ENCODE measurements at regions not wholly inside any gene's neighbourhood (a gene's known extent, or its start where the extent isn't known, plus 50 kb on each side); places are given as distances from the start of the nearest gene placed in this dataset.
"Not testable (repeated sequence)": the region's sequence is repeated elsewhere in the genome, so short reads cannot be mapped to it uniquely, and the experiment has no call there.

GRCh38 chr3:106518516-106518915 is 649.7 kb upstream of the CBLB start:
- DNase-seq (ENCODE audit: low read depth, low spot score), result no peak
- Histone ChIP-seq H3K4me3 (ENCODE audit: low read depth, low read length) (no peak overlapping the region), H3K9me3 (ENCODE audit: control insufficient read depth, insufficient read depth, low read length) (no peaks in the 10 kb centered on the region), H3K27me3 (ENCODE audit: control insufficient read depth, insufficient read depth, low read length) (no peaks in the 10 kb centered on the region), H3K27ac (ENCODE audit: low read depth, low read length) (no peak overlapping the region)
- CTCF ChIA-PET, result interaction anchor here (0.9 to 1.1 kb wide), 2 partner anchors 546 to 600 kb away, joined by 3 read pairs; no protein-coding TSS in a partner anchor
- POLR2A ChIA-PET, result no interaction called here
- TF ChIP-seq CTCF (IDR thresholded peaks at IDR 0.05; ENCODE audit: low read depth, low read length), result no peak

- ChIA-PET POLR2A (no interaction called here), CTCF (no interaction called here)
- Histone ChIP-seq H3K27me3 (ENCODE audit: control insufficient read depth, insufficient read depth, low read length) (no peaks in the 10 kb centered on the region), H3K27ac (ENCODE audit: low read depth, low read length) (no peak overlapping the region), H3K9me3 (ENCODE audit: control insufficient read depth, insufficient read depth, low read length) (no peaks in the 10 kb centered on the region), H3K4me3 (ENCODE audit: low read depth, low read length) (no peak overlapping the region)
- no peak for TF ChIP-seq CTCF (IDR thresholded peaks at IDR 0.05; ENCODE audit: low read depth, low read length)
- DNase-seq (ENCODE audit: low read depth, low spot score), result no peak
These were observed 653.6 kb upstream of the CBLB start for GRCh38 chr3:106522397-106522796.

- ChIA-PET CTCF (no interaction called here), POLR2A (no interaction called here)
- TF ChIP-seq CTCF (IDR thresholded peaks at IDR 0.05; ENCODE audit: low read depth, low read length), result no peak
- Histone ChIP-seq H3K27me3 (ENCODE audit: control insufficient read depth, insufficient read depth, low read length) (no peaks in the 10 kb centered on the region), H3K27ac (ENCODE audit: low read depth, low read length) (no peak overlapping the region), H3K9me3 (ENCODE audit: control insufficient read depth, insufficient read depth, low read length) (peaks cover under 1% of the 10 kb centered on the region; the same call in 1 of the 2 replicates), H3K4me3 (ENCODE audit: low read depth, low read length) (no peak overlapping the region)
- no peak for DNase-seq (ENCODE audit: low read depth, low spot score)
These were observed 660.1 kb upstream of the CBLB start for GRCh38 chr3:106528932-106529331.

- no peak for DNase-seq (ENCODE audit: low read depth, low spot score)
- Histone ChIP-seq H3K27ac (ENCODE audit: low read depth, low read length) (no peak overlapping the region), H3K9me3 (ENCODE audit: control insufficient read depth, insufficient read depth, low read length) (peaks cover 5% of the 10 kb centered on the region; the same call in 1 of the 2 replicates), H3K4me3 (ENCODE audit: low read depth, low read length) (no peak overlapping the region), H3K27me3 (ENCODE audit: control insufficient read depth, insufficient read depth, low read length) (no peaks in the 10 kb centered on the region)
- no peak for TF ChIP-seq CTCF (IDR thresholded peaks at IDR 0.05; ENCODE audit: low read depth, low read length)
- ChIA-PET POLR2A (no interaction called here), CTCF (no interaction called here)
These were observed 660.9 kb upstream of the CBLB start for GRCh38 chr3:106529738-106530137.

GRCh38 chr3:106530367-106530766 is 661.6 kb upstream of the CBLB start:
- POLR2A ChIA-PET, result no interaction called here
- Histone ChIP-seq H3K4me3 (ENCODE audit: low read depth, low read length) (no peak overlapping the region), H3K9me3 (ENCODE audit: control insufficient read depth, insufficient read depth, low read length) (peaks cover 5% of the 10 kb centered on the region; the same call in 1 of the 2 replicates), H3K27me3 (ENCODE audit: control insufficient read depth, insufficient read depth, low read length) (no peaks in the 10 kb centered on the region), H3K27ac (ENCODE audit: low read depth, low read length) (no peak overlapping the region)
- no peak for DNase-seq (ENCODE audit: low read depth, low spot score)
- no peak for TF ChIP-seq CTCF (IDR thresholded peaks at IDR 0.05; ENCODE audit: low read depth, low read length)
- CTCF ChIA-PET, result no interaction called here

- CTCF ChIA-PET; H3K27me3 ChIP-seq (ENCODE audit: control insufficient read depth, insufficient read depth, low read length); H3K9me3 ChIP-seq (ENCODE audit: control insufficient read depth, insufficient read depth, low read length); POLR2A ChIA-PET; H3K27ac ChIP-seq (ENCODE audit: low read depth, low read length); DNase-seq (ENCODE audit: low read depth, low spot score); H3K4me3 ChIP-seq (ENCODE audit: low read depth, low read length): not testable (repeated sequence)
These were observed 663.0 kb upstream of the CBLB start for GRCh38 chr3:106531771-106532329.
